Neuronal stem cell (in vitro differentiated cells): ENCODE measurements at regions not wholly inside any gene's neighbourhood (a gene's known extent, or its start where the extent isn't known, plus 50 kb on each side); places are given as distances from the start of the nearest gene placed in this dataset.

Source experiments
- DNase-seq: peaks from one replicate; pipeline ENCODE4 v3.0.0-alpha.2; 2013; ENCODE audit warnings: low spot score
- H2AFZ ChIP-seq: one replicate; pipeline ENCODE4 v1.6.1; 2013; ENCODE audit warnings: mild to moderate bottlenecking, low read length, inconsistent platforms
- H2AK5ac ChIP-seq: 2 replicates; pipeline ENCODE4 v1.6.1; 2013; ENCODE audit warnings: low read depth, mild to moderate bottlenecking, inconsistent platforms, low read length, moderate library complexity, mixed read lengths
- H2BK120ac ChIP-seq: 2 replicates; pipeline ENCODE4 v1.6.1; 2013; ENCODE audit warnings: low read depth, mild to moderate bottlenecking, inconsistent platforms, low read length, moderate library complexity, mixed read lengths
- H2BK12ac ChIP-seq: one replicate; pipeline ENCODE4 v1.6.1; 2013; ENCODE audit warnings: low read length, inconsistent platforms
- H2BK15ac ChIP-seq: 2 replicates; pipeline ENCODE4 v1.6.1; 2013; ENCODE audit warnings: mild to moderate bottlenecking, low read length, inconsistent platforms, mixed read lengths
- H2BK5ac ChIP-seq: one replicate; pipeline ENCODE4 v1.6.1; 2013; ENCODE audit warnings: inconsistent platforms, mild to moderate bottlenecking, low read length, moderate library complexity
- H3K14ac ChIP-seq: one replicate; pipeline ENCODE4 v1.6.1; 2013; ENCODE audit warnings: low read length, inconsistent platforms
- H3K18ac ChIP-seq: 2 replicates; pipeline ENCODE4 v1.6.1; 2013; ENCODE audit warnings: low read length, inconsistent platforms
- H3K23ac ChIP-seq: 2 replicates; pipeline ENCODE4 v1.6.1; 2013; ENCODE audit warnings: low read depth, mild to moderate bottlenecking, mixed read lengths, low read length, inconsistent platforms; ENCODE audit not compliant: poor library complexity
- H3K27ac ChIP-seq: replicated peaks from 3 replicates; pipeline ENCODE4 v1.5.1; 2013; ENCODE audit warnings: low read length, inconsistent platforms
- H3K27me3 ChIP-seq, 3 experiments: 2 replicates each; pipeline ENCODE4 v1.6.1; 2013; ENCODE audit warnings: low read length in 3 of 3, mild to moderate bottlenecking in 2 of 3, inconsistent platforms in 1 of 3, low read depth in 1 of 3, mixed read lengths in 1 of 3, moderate library complexity in 1 of 3; ENCODE audit not compliant: control insufficient read depth in 3 of 3, insufficient read depth in 3 of 3
- H3K36me3 ChIP-seq, 2 donors: replicated peaks in 1 of 2; 2 replicates each; pipeline ENCODE4 v1.6.1; 2013; ENCODE audit warnings: low read length in 2 of 2; ENCODE audit not compliant: control insufficient read depth in 2 of 2, insufficient read depth in 2 of 2
- H3K4ac ChIP-seq: 2 replicates; pipeline ENCODE4 v1.6.1; 2013; ENCODE audit warnings: inconsistent platforms, mild to moderate bottlenecking, low read length, moderate library complexity
- H3K4me1 ChIP-seq, 2 donors: 1 replicate in 1 of 2; 2 replicates in 1 of 2; pipeline ENCODE4 v1.6.1; 2013; ENCODE audit warnings: low read length in 2 of 2, low read depth in 1 of 2; ENCODE audit not compliant: control insufficient read depth in 2 of 2, insufficient read depth in 1 of 2
- H3K4me2 ChIP-seq: one replicate; pipeline ENCODE4 v1.6.1; 2013; ENCODE audit warnings: mild to moderate bottlenecking, low read length, inconsistent platforms; ENCODE audit not compliant: insufficient read depth, poor library complexity, severe bottlenecking
- H3K4me3 ChIP-seq, 2 donors: 2 replicates each; pipeline ENCODE4 v1.5.1; 2013; ENCODE audit warnings: low read length in 2 of 2, mild to moderate bottlenecking in 2 of 2, inconsistent platforms in 1 of 2, moderate library complexity in 1 of 2
- H3K79me1 ChIP-seq: one replicate; pipeline ENCODE4 v1.6.1; 2013; ENCODE audit warnings: low read depth, mild to moderate bottlenecking, inconsistent platforms, low read length, moderate library complexity
- H3K9ac ChIP-seq: one replicate; pipeline ENCODE4 v1.6.1; 2013; ENCODE audit warnings: mild to moderate bottlenecking, low read depth, low read length, inconsistent platforms; ENCODE audit not compliant: poor library complexity
- H3K9me3 ChIP-seq, 2 donors: replicated peaks in 1 of 2; 2 replicates each; pipeline versions ENCODE3 to v1.6.1; 2013; ENCODE audit warnings: low read length in 2 of 2, mild to moderate bottlenecking in 2 of 2, inconsistent platforms in 1 of 2, low read depth in 1 of 2, mixed read lengths in 1 of 2, moderate library complexity in 1 of 2; ENCODE audit not compliant: control insufficient read depth in 2 of 2, insufficient read depth in 1 of 2
- H4K8ac ChIP-seq: one replicate; pipeline ENCODE4 v1.6.1; 2013; ENCODE audit warnings: low read depth, mild to moderate bottlenecking, inconsistent platforms, low read length, moderate library complexity
- H4K91ac ChIP-seq: one replicate; pipeline ENCODE4 v1.6.1; 2013; ENCODE audit warnings: low read length, low read depth, mild to moderate bottlenecking, inconsistent platforms; ENCODE audit not compliant: poor library complexity
- WGBS, 2 donors: extraction: QIAGEN DNeasy Blood & Tissue Kit; methylation state at CpG; one replicate each; pipeline ENCODE4 v1.1.7; 2013; ENCODE audit warnings: missing lambda C conversion rate in 2 of 2, mixed read lengths in 1 of 2; ENCODE audit not compliant: insufficient read length in 2 of 2, insufficient replicate concordance in 1 of 2; ENCODE audit errors: extremely low coverage in 2 of 2; 5-methylcytosine and 5-hydroxymethylcytosine counted together

GRCh38 chr7:131196803-131197202, 130.9 kb upstream of the MKLN1 start:
- Histone ChIP-seq H3K27me3 (no peaks in the 10 kb centered on the region), H3K4me2 (no peak overlapping the region), H3K9me3 (no peaks in the 10 kb centered on the region), H3K23ac (no peak overlapping the region), H2AK5ac (no peak overlapping the region), H3K4me3 (no peak overlapping the region), H3K18ac (no peak overlapping the region), H3K27ac (no peak overlapping the region), H3K36me3 (no peaks in the 10 kb centered on the region), H2BK120ac (no peak overlapping the region), H3K4ac (no peak overlapping the region), H2AFZ (no peak overlapping the region), H4K8ac (no peak overlapping the region), H3K9ac (no peak overlapping the region), H3K4me1 (no peaks in the 10 kb centered on the region), H2BK15ac (no peak overlapping the region), H3K79me1 (no peaks in the 10 kb centered on the region), H2BK5ac (no peak overlapping the region), H4K91ac (no peak overlapping the region), H2BK12ac (no peak overlapping the region), H3K14ac (no peak overlapping the region)
- peak; percentile 38 for DNase-seq
- WGBS, 2 donors, result no CpG with 5 or more reads among the region's 4 CpGs

GRCh38 chr7:131197920-131198615, 129.6 kb upstream of the MKLN1 start:
- H3K4me3 ChIP-seq, result no peak overlapping the region
- no peak overlapping the region for H2AFZ ChIP-seq
- H3K36me3 ChIP-seq, result no peaks in the 10 kb centered on the region
- H3K14ac ChIP-seq, result no peak overlapping the region
- no peaks in the 10 kb centered on the region for H3K79me1 ChIP-seq
- H3K18ac ChIP-seq, result no peak overlapping the region
- H4K8ac ChIP-seq, result no peak overlapping the region
- H3K9me3 ChIP-seq, result no peaks in the 10 kb centered on the region
- no peak overlapping the region for H4K91ac ChIP-seq
- no peak overlapping the region for H2BK12ac ChIP-seq
- no peak overlapping the region for H2BK15ac ChIP-seq
- H3K4ac ChIP-seq, result no peak overlapping the region
- no peak overlapping the region for H3K4me2 ChIP-seq
- H2BK120ac ChIP-seq, result no peak overlapping the region
- no peaks in the 10 kb centered on the region for H3K4me1 ChIP-seq
- H2AK5ac ChIP-seq, result no peak overlapping the region
- no CpG with 5 or more reads among the region's 4 CpGs for WGBS, 2 donors
- no peak overlapping the region for H3K23ac ChIP-seq
- no peak overlapping the region for H3K27ac ChIP-seq
- H3K9ac ChIP-seq, result no peak overlapping the region
- DNase-seq, result no peak
- H2BK5ac ChIP-seq, result no peak overlapping the region
- peaks cover 0 to 3% (median 0%) of the 10 kb centered on the region in 3 experiments for H3K27me3 ChIP-seq

- no peak overlapping the region for H2BK120ac ChIP-seq
These were observed 125.2 kb upstream of the MKLN1 start for GRCh38 chr7:131202451-131202850.

GRCh38 chr7:131203291-131203976, 124.2 kb upstream of the MKLN1 start:
- Histone ChIP-seq H3K4ac (no peak overlapping the region), H2BK12ac (no peak overlapping the region), H3K23ac (no peak overlapping the region), H3K27me3 (peaks cover 0 to 3% (median 0%) of the 10 kb centered on the region in 3 experiments), H3K79me1 (no peaks in the 10 kb centered on the region), H2AFZ (no peak overlapping the region), H3K9me3 (no peaks in the 10 kb centered on the region), H2BK120ac (no peak overlapping the region), H3K27ac (no peak overlapping the region), H2BK5ac (no peak overlapping the region), H3K4me3 (no peak overlapping the region), H2AK5ac (no peak overlapping the region), H3K4me2 (no peak overlapping the region), H3K14ac (no peak overlapping the region), H4K91ac (no peak overlapping the region), H3K36me3 (no peaks in the 10 kb centered on the region), H4K8ac (no peak overlapping the region), H3K9ac (no peak overlapping the region), H3K4me1 (no peaks in the 10 kb centered on the region), H2BK15ac (no peak overlapping the region), H3K18ac (no peak overlapping the region)
- no peak for DNase-seq
- no CpG with 5 or more reads among the region's 5 CpGs for WGBS, 2 donors

More at GRCh38 chr7:131202451-131202850, 125.2 kb upstream of the MKLN1 start:
- Histone ChIP-seq H3K14ac (no peak overlapping the region), H2BK15ac (no peak overlapping the region), H3K4ac (no peak overlapping the region), H3K23ac (no peak overlapping the region), H3K4me3 (no peak overlapping the region), H3K18ac (no peak overlapping the region), H3K27ac (no peak overlapping the region), H3K4me2 (no peak overlapping the region), H2AFZ (no peak overlapping the region), H4K8ac (no peak overlapping the region), H3K4me1 (no peaks in the 10 kb centered on the region), H3K9ac (no peak overlapping the region), H2BK12ac (no peak overlapping the region), H4K91ac (no peak overlapping the region), H3K36me3 (no peaks in the 10 kb centered on the region), H3K9me3 (no peaks in the 10 kb centered on the region), H3K27me3 (peaks cover 0 to 3% (median 0%) of the 10 kb centered on the region in 3 experiments), H2BK5ac (no peak overlapping the region), H3K79me1 (no peaks in the 10 kb centered on the region), H2AK5ac (no peak overlapping the region)
- no peak for DNase-seq
- no CpG with 5 or more reads among the region's 5 CpGs for WGBS, 2 donors
